NB4 (cell line): ENCODE measurements at regions not wholly inside any gene's neighbourhood (a gene's known extent, or its start where the extent isn't known, plus 50 kb on each side); places are given as distances from the start of the nearest gene placed in this dataset.

Experiments used
- CTCF ChIP-seq: IDR thresholded peaks from one replicate; pipeline ENCODE4 v1.5.1; 2012; ENCODE audit warnings: low read depth, low read length
- MAX ChIP-seq: IDR thresholded peaks from 2 replicates; pipeline ENCODE4 v1.6.1; 2011; ENCODE audit warnings: low read depth, low read length

DNA sequence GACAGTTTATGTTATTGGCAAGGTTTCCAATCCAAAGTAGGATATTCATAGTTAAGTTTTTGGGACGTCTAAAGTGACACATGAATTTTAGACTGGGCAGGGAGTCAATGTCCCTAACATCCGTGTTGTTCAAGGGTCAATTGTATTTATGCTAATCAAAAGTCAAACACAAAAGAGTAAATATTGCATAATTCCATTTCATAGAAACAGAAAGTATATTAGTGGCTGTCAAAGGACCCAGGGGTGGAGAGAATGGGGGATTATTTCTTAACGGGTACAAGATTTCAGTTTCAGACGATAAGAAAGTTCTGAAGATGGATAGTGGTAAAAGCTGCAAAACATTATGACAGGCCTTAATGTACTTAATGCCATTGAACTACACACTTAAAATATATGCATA is 971.8 kb upstream of the AGA start:
- TF ChIP-seq CTCF (no peak), MAX (no peak)
